DMS114 treated with DMSO at 0.1 percent for 48 hours (cell line): ENCODE measurements at regions not wholly inside any gene's neighbourhood (a gene's known extent, or its start where the extent isn't known, plus 50 kb on each side); places are given as distances from the start of the nearest gene placed in this dataset.
"Not testable (repeated sequence)": the region's sequence is repeated elsewhere in the genome, so short reads cannot be mapped to it uniquely, and the experiment has no call there.

Experiments used
- DNase-seq: peaks from one replicate; lab custom pipeline; 2025; ENCODE audit not compliant: unreplicated experiment; lab: John Stamatoyannopoulos, UW

GRCh38 chr11:87572881-87573280 lies 535.1 kb downstream of the TMEM135 start:
- DNase-seq: no peak

DNA sequence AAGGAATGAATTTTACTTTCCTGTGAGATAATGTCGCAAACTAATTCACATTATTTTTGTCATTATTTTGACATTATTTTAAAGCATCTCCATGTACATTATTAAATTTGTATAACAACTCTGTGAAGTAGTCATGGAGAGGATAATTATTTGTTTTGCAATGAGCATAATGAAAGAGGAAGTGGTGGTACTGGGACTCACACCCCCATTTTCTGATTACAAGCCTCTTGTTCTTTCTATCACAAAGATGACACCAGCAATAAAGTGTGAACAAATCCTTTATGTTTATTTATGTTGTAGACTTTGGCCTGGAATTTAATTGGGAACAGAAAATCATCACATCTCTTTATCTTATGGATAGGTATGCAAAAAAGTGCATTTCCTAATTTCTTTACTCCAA lies 522.6 kb downstream of the TMEM135 start:
- DNase-seq: no peak

- not testable (repeated sequence) for DNase-seq
Measured at GRCh38 chr11:87559852-87560251, 522.1 kb downstream of the TMEM135 start.

- no peak for DNase-seq
Measured at GRCh38 chr11:87555101-87555500, 517.4 kb downstream of the TMEM135 start.

DNA sequence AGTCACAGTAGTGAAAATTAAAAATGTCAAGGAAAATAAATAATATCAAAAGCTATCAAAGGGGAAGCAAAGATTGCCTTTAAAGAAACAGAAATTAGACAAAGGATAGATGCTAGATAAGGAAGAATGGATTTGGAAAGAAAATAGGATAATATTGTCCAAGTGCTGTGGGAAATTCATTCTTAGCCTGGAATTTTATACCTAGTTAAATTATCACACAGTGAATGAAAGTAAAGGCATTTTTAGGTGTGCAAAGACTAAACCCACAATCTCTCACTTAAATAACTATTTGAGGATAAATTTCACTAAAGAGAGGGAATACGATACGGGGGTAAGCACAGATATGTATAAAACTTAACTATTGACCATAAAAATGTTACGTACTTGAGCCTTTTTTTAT lies 511.1 kb downstream of the TMEM135 start:
- DNase-seq: no peak

GRCh38 chr11:87545858-87546257 lies 508.1 kb downstream of the TMEM135 start:
- DNase-seq: no peak

DNA sequence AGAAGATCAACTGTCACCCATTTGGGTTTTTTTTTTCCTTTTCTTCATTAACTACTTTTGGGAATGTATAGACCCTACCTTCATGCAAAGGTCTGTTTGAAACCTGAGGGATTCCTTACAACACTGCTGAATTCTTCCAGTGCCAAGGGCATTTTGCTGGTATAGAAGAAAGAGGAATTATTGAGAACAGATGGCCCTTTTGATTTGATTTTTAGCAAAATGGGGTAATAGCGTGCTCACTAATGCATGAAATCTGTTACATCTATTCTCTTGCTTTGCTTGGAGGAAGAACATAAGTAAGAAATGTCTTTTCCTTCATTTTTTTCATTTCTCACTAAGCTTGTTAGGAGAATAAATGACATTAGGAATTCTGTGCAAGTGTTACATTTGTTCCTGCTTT lies 501.9 kb downstream of the TMEM135 start:
- DNase-seq: no peak

DNA sequence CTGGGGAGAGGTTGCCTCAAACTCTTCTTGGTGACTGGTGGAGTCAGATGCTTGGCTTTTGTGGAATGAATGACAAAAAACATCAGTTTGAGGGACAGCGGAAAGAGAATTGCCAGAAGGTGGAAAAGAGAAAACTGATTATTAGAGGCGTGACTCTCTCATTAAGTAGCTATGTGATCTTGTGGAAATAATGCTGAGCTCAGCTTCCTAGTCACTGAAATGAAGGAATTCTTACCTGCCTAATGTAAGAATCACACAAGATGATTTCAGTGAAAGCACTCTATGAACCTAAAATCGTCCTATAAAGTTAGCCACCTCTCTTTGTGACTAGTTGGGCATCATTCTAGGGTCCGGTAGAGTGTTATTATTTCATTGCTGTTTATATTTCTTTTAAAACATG lies 498.8 kb downstream of the TMEM135 start:
- DNase-seq: no peak

DNA sequence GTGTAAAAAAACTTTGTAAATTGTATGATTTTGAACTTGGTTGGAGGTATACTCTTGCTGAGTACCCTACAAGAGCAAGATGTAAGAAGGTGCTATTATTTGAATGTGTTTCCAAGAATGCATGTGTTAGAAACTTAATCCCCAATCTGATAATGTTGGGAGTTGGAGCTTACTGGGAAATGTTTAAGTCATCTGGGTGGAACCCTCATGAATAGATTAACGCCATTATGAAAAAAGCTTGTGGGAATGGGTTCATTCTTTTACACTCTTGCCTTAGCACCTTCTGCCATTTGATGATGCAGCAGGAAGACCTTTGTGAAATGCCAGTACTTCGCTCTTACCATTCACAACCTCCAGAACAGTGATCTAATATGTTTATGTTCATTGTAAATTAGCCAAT lies 498.3 kb downstream of the TMEM135 start:
- DNase-seq: no peak

DNA sequence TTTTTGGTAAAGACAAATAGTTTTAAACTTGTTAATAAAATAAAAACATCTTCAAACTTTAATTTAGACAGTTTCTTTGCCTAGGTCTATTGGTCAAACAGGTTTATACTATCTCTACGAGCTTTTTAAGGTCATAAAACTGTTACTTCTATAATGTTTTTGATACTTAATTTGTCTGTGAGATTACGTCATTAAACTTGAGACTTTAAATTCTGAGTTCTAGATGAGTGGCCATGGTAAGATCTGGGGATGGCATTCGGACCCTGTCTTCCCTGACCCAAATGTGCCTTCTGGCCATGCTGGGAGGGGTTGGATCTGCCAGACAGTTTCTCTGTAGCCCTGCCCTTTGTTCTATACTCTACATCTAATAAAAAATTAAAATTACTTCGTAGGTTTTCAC lies 497.8 kb downstream of the TMEM135 start:
- no peak for DNase-seq

DNA sequence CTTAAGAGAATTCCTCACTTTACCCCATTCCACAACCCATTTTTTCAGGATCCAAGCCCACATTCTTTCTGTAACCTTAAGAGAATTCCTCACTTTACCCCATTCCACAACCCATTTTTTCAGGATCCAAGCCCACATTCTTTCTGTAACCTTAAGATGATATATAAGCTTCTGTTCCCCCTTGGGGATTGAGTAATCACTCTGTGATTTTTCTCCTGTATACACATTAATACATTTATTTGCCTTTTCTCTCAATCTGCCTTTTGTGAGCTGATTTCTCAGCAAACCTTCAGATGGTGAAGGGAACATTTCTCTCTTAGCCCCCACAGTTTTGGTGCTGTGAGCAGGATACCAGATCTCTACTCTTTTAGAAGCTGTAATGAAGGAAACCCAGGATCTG lies 494.1 kb downstream of the TMEM135 start:
- not testable (repeated sequence) for DNase-seq

- no peak for DNase-seq
Measured at GRCh38 chr11:87529486-87529885, 491.8 kb downstream of the TMEM135 start.

DNA sequence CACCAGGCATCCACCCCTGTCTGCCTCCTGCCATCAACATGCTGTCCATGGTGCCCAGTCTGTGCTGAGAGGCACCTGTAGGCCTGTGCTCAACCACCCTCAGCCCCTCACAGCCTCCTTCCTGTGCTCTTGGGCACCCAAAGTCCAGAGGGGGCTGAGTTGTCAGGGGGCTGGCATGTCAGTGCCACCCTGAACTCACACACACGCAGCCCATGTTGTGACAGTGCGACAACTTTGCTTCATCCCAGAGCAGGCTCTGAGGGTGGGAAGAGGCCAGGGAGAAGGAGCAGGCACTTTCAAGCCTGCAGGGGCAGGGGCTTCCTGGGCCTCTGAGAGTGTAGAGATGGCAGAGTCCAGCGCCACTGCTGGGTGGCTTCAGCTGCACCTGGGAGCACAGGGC lies 491.0 kb downstream of the TMEM135 start:
- no peak for DNase-seq

GRCh38 chr11:87523276-87523675 lies 485.5 kb downstream of the TMEM135 start:
- no peak for DNase-seq

- no peak for DNase-seq
Measured at GRCh38 chr11:87518266-87518665, 480.5 kb downstream of the TMEM135 start.

DNA sequence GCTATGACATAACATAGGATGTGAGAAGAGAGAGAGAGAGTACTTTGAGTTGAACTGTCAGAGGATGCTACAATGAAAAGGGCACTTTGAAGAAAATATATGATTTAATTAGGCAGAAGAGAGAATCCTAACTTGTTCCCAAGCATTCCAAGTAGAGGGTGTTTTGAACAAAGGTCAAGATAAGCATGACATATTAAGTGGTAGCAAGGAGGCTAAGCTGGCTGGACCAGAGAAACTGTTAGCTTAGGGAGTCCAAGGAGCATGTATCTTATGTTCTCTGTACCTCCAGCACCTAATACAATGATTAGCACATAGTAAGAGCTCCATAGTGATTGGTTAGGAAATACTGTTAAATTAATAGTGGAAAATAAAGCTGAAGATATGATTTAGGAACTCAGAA lies 479.6 kb downstream of the TMEM135 start:
- DNase-seq: no peak

GRCh38 chr11:87507722-87508121 lies 470.0 kb downstream of the TMEM135 start:
- DNase-seq: not testable (repeated sequence)

DNA sequence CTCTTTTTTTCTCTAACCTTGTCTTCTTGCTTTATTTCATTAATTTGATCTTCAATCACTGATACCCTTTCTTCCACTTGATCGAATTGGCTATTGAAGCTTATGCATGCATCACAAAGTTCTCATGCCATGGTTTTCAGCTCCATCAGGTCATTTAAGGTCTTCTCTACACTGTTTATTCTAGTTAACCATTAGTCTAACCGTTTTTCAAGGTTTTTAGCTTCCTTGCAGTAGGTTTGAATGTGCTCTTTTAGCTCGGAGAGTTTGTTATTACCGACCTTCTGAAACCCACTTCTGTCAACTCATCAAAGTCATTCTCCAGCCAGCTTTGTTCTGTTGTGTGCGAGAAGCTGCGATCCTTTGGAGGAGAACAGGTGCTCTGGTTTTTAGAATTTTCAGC lies 469.2 kb downstream of the TMEM135 start:
- not testable (repeated sequence) for DNase-seq

GRCh38 chr11:87501388-87501787 lies 463.7 kb downstream of the TMEM135 start:
- no peak for DNase-seq

DNA sequence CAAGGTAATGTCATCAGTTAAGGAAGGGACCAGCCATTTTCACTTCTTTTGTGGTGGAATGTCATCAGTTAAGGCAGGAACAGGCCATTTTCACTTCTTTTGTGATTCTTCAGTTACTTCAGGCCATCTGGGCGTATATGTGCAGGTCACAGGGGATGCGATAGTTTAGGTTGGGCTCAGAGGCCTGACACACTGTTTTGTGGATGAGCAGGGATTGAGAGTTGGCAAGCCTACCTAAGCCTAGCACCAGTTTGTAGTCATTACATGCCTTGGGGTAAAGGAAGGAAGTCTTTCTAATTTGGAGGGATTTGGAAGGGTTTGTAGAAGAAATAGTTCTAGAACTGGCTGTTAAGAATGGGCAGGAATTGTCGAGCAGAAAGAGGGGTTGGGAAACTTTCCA lies 457.2 kb downstream of the TMEM135 start:
- DNase-seq: not testable (repeated sequence)

DNA sequence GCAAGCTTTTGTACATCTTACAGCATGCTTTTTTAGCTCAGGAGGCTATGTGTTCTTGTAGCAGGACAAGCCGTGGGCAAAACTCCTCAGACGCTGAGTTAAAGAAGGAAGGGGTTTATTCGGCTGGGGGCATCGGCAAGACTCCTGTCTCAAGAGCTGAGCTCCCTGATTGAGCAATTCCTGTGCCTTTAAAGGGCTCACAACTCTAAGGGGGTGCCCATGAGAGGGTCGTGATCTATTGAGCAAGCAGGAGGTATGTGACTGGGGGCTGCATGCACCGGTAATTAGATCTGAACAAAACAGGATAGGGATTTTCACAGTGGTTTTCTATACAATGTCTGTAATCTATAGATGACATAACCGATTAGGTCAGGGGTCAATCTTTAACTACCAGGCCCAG lies 456.3 kb downstream of the TMEM135 start:
- not testable (repeated sequence) for DNase-seq

DNA sequence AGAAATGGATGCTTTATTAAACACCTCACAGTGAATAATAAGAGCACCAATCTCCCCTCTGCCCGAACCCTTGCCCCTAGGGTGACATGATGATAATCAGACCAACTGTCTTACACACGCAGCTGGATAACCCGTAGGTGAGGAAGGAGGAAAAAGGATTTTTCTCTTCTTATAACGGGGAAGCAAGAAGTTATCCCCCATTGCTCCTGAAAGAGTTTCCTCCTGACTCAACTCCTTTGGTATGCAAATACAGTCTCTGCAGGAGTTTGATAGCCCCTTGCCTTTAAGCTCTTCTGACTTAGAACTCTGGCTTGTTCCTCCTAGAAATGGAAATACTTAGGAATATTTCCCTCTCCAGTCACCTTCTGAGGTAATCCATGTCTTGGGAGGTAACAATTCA lies 455.8 kb downstream of the TMEM135 start:
- DNase-seq: no peak

DNA sequence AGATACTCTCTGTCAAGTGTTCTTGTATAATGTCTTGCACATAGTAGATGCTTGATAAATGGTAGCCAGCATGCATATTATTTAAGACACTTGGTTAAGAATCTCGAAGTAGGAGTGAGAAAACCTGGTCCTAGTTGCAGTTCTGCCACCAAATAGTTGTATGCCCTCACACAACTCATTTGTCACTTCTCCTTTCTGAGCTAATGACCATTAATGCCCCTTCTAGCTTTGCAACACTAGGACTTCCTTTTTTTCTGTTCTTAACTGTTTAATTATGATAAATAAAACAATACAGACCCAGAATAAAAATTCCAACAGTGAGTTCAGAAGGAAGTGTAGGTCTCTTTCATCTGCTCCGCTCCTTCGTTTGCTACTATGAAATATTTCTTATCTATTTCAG lies 453.6 kb downstream of the TMEM135 start:
- no peak for DNase-seq

DNA sequence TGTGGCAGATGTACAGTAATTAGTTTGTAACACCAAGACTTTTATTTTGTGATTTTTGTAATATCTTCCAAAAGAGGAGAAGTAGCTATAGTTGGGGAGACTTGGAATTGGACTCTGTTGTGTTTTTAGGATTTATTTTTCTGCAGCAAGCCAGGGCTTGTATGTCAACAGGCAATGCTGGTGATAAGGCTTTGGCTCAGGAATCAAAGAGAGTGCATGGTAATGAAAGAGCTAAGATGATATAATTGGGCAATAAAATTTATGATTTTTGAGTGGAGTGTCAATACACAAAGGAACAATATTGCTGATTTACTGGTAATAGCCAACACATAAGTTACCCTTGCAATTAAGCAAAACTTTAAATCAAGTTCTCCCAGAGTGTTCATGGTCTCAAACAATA lies 452.9 kb downstream of the TMEM135 start:
- DNase-seq: no peak
